Keratinocyte (primary cell): ENCODE measurements at regions not wholly inside any gene's neighbourhood (a gene's known extent, or its start where the extent isn't known, plus 50 kb on each side); places are given as distances from the start of the nearest gene placed in this dataset.

Experiments
- CTCF ChIP-seq, 3 experiments: IDR thresholded peaks in 1 of 3; conservative IDR thresholded peaks in 1 of 3; optimal IDR thresholded peaks in 1 of 3; 2 replicates in 2 of 3; 3 replicates in 1 of 3; pipeline versions ENCODE3 to v1.5.1; 2011; ENCODE audit warnings: low read length in 3 of 3, mild to moderate bottlenecking in 3 of 3, moderate library complexity in 2 of 3, control low read depth in 1 of 3, inconsistent platforms in 1 of 3; ENCODE audit not compliant: insufficient read depth in 2 of 3; ENCODE audit errors: extremely low read depth in 1 of 3
- EZH2 ChIP-seq: IDR thresholded peaks from one replicate; pipeline ENCODE4 v1.6.1; 2012; ENCODE audit warnings: inconsistent platforms, mild to moderate bottlenecking, low read length, moderate library complexity

GRCh38 chr22:22721681-22722354 lies 77.4 kb downstream of the GGTLC2 start:
- TF ChIP-seq CTCF (optimal IDR thresholded peaks at IDR 0.05 in 1 of 3, IDR thresholded peaks at IDR 0.05 in 1 of 3, conservative IDR thresholded peaks at IDR 0.05 in 1 of 3; ENCODE audit: extremely low read depth in 1 of 3, insufficient read depth in 2 of 3, low read length in 3 of 3) (no peak), EZH2 (no peak)
